Astrocyte (in vitro differentiated cells and primary cell): ENCODE measurements at regions not wholly inside any gene's neighbourhood (a gene's known extent, or its start where the extent isn't known, plus 50 kb on each side); places are given as distances from the start of the nearest gene placed in this dataset.

Experiments used
- DNase-seq: peaks from one replicate; pipeline ENCODE4 v3.0.0-alpha.2; 2010; ENCODE audit warnings: low read depth
- FAIRE-seq: peaks from 2 replicates; lab custom pipeline; 2011; peaks lifted over from hg19 to GRCh38; lab: Jason Lieb, UNC
- H2AFZ ChIP-seq: 2 replicates; pipeline ENCODE4 v1.6.0; 2012; ENCODE audit warnings: low read depth, low read length, inconsistent platforms
- H3K27ac ChIP-seq: 2 replicates; pipeline ENCODE4 v1.5.1; 2011; ENCODE audit warnings: low read depth, low read length, inconsistent platforms
- H3K27me3 ChIP-seq: 2 replicates; pipeline ENCODE4 v1.6.0; 2011; ENCODE audit warnings: low read length, inconsistent platforms; ENCODE audit not compliant: insufficient read depth
- H3K36me3 ChIP-seq: 2 replicates; pipeline ENCODE4 v1.5.1; 2011; ENCODE audit warnings: low read length, inconsistent platforms; ENCODE audit not compliant: insufficient read depth
- H3K4me1 ChIP-seq: 2 replicates; pipeline ENCODE4 v1.5.1; 2011; ENCODE audit warnings: low read length, inconsistent platforms; ENCODE audit not compliant: insufficient read depth
- H3K4me2 ChIP-seq: 2 replicates; pipeline ENCODE4 v1.6.0; 2012; ENCODE audit warnings: low read length, inconsistent platforms
- H3K4me3 ChIP-seq: 2 replicates; pipeline ENCODE4 v1.5.1; 2011; ENCODE audit warnings: low read depth, mild to moderate bottlenecking, low read length, inconsistent platforms; ENCODE audit not compliant: insufficient read depth
- H3K79me2 ChIP-seq: 2 replicates; pipeline ENCODE4 v1.6.0; 2012; ENCODE audit warnings: mild to moderate bottlenecking, low read length, inconsistent platforms; ENCODE audit not compliant: insufficient read depth
- H3K9ac ChIP-seq: 2 replicates; pipeline ENCODE4 v1.6.0; 2012; ENCODE audit warnings: mild to moderate bottlenecking, low read length, inconsistent platforms
- H3K9me3 ChIP-seq: 2 replicates; pipeline ENCODE4 v1.5.1; 2012; ENCODE audit warnings: low read depth, mild to moderate bottlenecking, low read length, inconsistent platforms; ENCODE audit not compliant: insufficient read depth
- H4K20me1 ChIP-seq: 2 replicates; pipeline ENCODE4 v1.6.0; 2012; ENCODE audit warnings: low read length, inconsistent platforms; ENCODE audit not compliant: insufficient read depth
- H3K27ac Mint-ChIP-seq: one replicate; pipeline ENCODE4 v1.8.0; 2021; ENCODE audit warnings: mild to moderate bottlenecking, mixed read lengths; ENCODE audit not compliant: unreplicated experiment
- H3K27me3 Mint-ChIP-seq: one replicate; pipeline ENCODE4 v1.8.0; 2021; ENCODE audit warnings: low read depth, mixed read lengths; ENCODE audit not compliant: unreplicated experiment
- H3K36me3 Mint-ChIP-seq: one replicate; pipeline ENCODE4 v1.8.0; 2021; ENCODE audit warnings: low read depth, mixed read lengths; ENCODE audit not compliant: unreplicated experiment
- H3K4me1 Mint-ChIP-seq: one replicate; pipeline ENCODE4 v1.8.0; 2021; ENCODE audit warnings: low read depth, mixed read lengths; ENCODE audit not compliant: unreplicated experiment
- H3K4me3 Mint-ChIP-seq: one replicate; pipeline ENCODE4 v1.8.0; 2021; ENCODE audit warnings: mild to moderate bottlenecking, moderate library complexity, mixed read lengths; ENCODE audit not compliant: unreplicated experiment
- H3K9me3 Mint-ChIP-seq: one replicate; pipeline ENCODE4 v1.8.0; 2021; ENCODE audit warnings: mild to moderate bottlenecking, mixed read lengths; ENCODE audit not compliant: unreplicated experiment
- CTCF ChIP-seq: IDR thresholded peaks from 2 replicates; pipeline ENCODE4 v1.5.1; 2011; ENCODE audit warnings: low read depth, mild to moderate bottlenecking, inconsistent platforms, low read length, moderate library complexity; ENCODE audit not compliant: insufficient read depth
- EZH2 ChIP-seq: IDR thresholded peaks from 2 replicates; pipeline ENCODE4 v1.6.1; 2012; ENCODE audit warnings: mild to moderate bottlenecking, low read length, inconsistent platforms; ENCODE audit not compliant: insufficient read depth

GRCh38 chr18:26654616-26655524 is 106.5 kb upstream of the KCTD1 start:
- peak overlapping the region; percentile 50 for H3K4me3 ChIP-seq
- H3K79me2 ChIP-seq = no peaks in the 10 kb centered on the region
- H3K9me3 ChIP-seq = no peaks in the 10 kb centered on the region
- no peak overlapping the region for H3K27ac ChIP-seq
- no peaks in the 10 kb centered on the region for H4K20me1 ChIP-seq
- peak overlapping the region; percentile 36 for H2AFZ ChIP-seq
- DNase-seq = peak; percentile 11
- H3K4me1 ChIP-seq = peaks cover 12% of the 10 kb centered on the region
- Mint-ChIP-seq H3K4me1 (peaks cover 6% of the 10 kb centered on the region), H3K36me3 (no peaks in the 10 kb centered on the region), H3K9me3 (no peaks in the 10 kb centered on the region), H3K27me3 (peaks cover 10% of the 10 kb centered on the region), H3K4me3 (peak overlapping the region; percentile 75), H3K27ac (no peak overlapping the region)
- no peaks in the 10 kb centered on the region for H3K36me3 ChIP-seq
- TF ChIP-seq CTCF (no peak), EZH2 (no peak)
- peaks cover 33% of the 10 kb centered on the region for H3K27me3 ChIP-seq
- no peak for FAIRE-seq
- H3K4me2 ChIP-seq = peak overlapping the region; percentile 99
- no peak overlapping the region for H3K9ac ChIP-seq

DNA sequence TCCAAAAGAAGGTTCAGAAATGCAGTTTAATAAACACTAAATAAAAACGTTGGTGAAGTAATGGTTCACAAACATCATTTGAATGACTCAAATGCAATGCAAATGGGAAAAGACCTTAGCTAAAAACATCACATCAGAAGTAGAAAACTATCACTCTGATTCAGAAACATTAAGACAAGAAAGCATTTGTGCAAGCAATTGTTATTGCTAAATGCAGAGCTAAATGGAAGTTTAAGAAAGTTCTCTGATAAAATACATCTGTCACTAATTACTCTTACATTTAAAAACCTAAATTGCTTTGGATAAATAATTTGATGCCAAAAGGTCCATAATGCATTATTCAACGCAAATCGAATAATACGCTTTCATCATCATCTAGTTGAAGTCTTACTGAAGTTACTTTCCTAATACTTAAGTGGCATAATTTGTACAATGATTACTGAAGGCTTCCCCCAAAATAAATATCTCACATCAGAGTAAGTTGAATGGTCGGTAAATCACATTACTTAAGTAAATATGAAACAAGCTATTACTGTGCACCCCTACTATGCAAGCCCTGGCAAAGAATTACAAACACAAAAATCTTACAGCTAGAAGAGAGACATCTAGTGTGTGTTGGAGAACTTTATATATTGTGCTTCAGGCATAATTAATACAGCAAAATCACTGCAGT is 105.7 kb upstream of the KCTD1 start:
- H3K27me3 Mint-ChIP-seq = peaks cover 8% of the 10 kb centered on the region

More for the DNA sequence above, 105.7 kb upstream of the KCTD1 start:
- H3K4me3 ChIP-seq = no peak overlapping the region
- no peak overlapping the region for H3K9ac ChIP-seq
- TF ChIP-seq CTCF (peak; percentile 10), EZH2 (no peak)
- H3K4me3 Mint-ChIP-seq = no peak overlapping the region
- H3K27me3 ChIP-seq = peaks cover 30% of the 10 kb centered on the region
- H3K4me1 ChIP-seq = peaks cover 12% of the 10 kb centered on the region
- no peak overlapping the region for H3K27ac Mint-ChIP-seq
- H3K9me3 Mint-ChIP-seq = no peaks in the 10 kb centered on the region
- no peaks in the 10 kb centered on the region for H3K79me2 ChIP-seq
- H3K4me1 Mint-ChIP-seq = peaks cover 6% of the 10 kb centered on the region
- H3K9me3 ChIP-seq = no peaks in the 10 kb centered on the region
- H4K20me1 ChIP-seq = no peaks in the 10 kb centered on the region
- H3K36me3 ChIP-seq = no peaks in the 10 kb centered on the region
- no peak overlapping the region for H3K27ac ChIP-seq
- H3K4me2 ChIP-seq = no peak overlapping the region
- no peak for DNase-seq
- H2AFZ ChIP-seq = no peak overlapping the region
- FAIRE-seq = no peak
- no peaks in the 10 kb centered on the region for H3K36me3 Mint-ChIP-seq
